Ureter (tissue), 1 donor: ENCODE measurements at regions not wholly inside any gene's neighbourhood (a gene's known extent, or its start where the extent isn't known, plus 50 kb on each side); places are given as distances from the start of the nearest gene placed in this dataset.
"Not testable (repeated sequence)": the region's sequence is repeated elsewhere in the genome, so short reads cannot be mapped to it uniquely, and the experiment has no call there.

Source experiments
- DNase-seq: peaks from one replicate; pipeline ENCODE4 v3.0.0-alpha.2; 2020; ENCODE audit warnings: low spot score
- donor health status: DM: yes; HTN: yes; CAD: no.

DNA sequence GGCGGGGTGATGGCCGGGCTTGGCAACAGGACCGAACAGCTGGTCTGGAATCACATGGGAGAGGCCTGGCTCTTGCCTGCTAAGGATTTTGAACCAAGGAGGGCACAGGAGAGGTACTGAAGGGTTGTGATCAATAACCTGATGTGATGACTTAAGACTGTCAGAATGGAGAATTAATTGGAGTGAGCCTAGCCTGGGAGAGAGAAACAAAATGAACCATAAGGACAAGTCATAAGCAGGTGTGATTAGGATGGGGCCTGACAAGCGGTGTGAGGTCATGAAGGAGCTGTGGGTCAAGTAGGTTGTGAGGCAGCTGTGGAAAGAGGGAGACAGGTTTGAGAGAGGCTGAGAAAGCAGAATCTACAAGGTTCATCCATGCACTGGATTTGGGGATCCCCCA lies 104.6 kb downstream of the MED10 start:
- no peak for DNase-seq

DNA sequence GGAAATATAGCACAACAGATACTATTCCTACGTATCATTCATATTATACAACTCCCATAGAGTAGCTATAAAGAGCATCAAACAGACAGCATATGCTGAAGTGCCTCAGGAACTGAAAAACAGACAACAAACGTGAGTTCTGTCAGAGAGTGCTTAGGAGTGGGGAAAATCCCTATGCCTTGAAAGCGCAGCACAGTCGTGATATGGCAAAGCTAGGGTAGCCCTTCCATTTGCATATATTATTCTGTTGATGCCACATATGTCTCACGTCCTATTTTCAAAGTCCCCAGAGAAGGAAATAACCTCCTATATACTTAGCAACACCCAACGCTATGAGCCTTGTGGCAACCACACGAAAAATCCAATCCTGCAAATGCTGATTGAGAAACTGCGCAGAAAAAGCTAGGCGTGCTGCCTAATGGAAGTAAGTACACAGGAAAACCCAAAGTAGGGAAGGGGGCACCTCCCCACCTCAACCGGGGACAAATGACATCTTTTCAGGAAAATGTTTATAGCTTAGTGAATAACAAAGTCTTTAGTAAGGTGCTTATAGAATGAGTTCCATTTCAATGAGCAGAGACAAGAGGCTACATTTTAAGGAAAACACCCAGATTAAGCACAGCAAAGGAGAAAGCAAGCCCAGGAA lies 105.1 kb downstream of the MED10 start:
- no peak for DNase-seq

DNA sequence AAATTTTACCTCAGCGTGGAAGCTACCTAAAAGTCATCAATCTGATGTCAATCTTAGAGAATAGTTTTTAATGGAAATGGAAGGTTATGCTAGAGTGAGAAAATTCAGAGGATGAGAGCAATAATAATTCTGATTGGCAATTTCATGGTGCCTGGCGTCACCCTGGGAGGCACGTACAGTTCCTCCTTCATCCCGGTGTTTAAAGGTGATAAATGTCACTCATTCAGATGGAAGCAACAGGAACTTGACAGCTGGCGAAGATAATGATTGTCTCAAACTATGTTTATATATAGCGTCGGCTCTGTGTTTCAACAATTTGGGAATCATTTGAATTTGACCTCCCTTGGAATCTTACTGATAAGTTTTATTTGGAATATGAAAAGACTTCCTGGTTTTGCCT lies 108.4 kb downstream of the MED10 start:
- no peak for DNase-seq

DNA sequence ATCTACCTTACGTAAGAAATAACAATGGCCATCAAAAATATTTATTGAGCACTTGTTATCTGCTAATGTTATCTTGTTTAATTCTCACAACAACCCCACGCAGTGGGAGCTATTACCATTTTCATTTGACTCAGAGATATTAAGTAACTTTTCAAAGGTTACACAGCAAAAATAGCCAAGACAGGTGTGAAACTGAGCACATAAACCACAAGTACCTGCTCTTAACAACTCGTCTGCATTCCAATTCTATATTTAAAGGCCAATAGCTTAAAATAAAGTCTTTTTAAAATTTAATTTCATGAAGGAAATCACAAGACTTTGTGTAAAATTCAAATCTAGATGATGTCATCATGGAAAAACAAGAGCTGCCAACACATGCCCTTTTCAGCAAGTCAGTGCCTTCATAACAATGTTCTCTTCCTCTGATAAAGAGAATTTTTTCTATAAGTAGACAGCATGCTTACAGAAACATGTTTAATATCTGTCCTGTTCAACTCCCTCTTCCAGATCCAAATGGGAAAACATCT lies 111.6 kb downstream of the MED10 start:
- no peak for DNase-seq

DNA sequence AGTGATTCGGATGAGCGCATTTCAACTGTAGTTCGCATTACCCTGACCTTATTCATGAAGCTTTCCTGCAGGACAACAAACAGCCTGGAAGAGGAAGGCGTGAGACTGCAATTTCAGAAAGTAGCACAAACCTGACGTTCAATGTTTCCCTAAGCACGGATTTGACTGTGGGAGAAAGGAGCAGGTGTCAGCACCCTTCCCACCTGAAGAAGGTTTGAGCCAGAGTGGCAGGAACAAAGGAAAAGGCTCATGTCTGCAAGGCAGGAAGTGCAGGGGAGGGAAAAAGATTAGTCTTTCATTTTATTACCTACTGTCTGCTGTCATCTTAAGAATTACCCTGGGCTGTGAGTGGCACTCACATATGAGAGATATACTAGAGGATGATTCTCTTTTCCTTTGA lies 114.0 kb downstream of the MED10 start:
- DNase-seq = no peak

DNA sequence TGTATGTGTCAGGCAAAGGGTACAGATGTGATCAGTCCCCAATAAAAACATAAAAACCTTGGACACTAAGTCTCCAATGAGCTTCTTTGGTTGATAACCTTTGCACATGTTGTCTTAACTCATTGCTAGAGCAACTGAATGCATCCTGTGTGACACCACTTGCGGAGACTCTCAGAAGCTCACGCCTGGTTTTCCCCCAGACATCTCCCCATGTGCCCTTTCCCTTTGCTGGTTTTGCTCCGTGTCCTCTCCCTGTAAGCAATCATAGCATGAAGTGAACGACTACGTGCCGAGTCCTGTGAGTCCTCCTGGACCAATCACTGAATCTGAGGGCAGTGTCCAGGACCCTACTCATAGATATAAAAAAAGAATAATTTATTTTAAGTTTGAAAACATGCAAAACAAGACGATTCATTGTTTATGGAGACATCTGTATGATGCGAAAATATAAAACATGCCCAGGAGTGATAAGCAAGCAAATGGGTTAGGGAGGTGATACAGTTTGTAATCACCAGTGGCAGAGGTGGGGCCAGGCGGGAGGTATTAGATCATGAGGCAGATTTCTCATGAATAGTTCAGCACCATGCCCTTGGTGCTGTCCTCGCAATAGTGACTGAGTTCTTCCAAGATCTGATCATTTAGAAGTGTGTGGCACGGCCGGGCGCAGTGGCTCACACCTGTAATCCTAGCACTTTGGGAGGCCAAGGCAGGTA lies 115.5 kb downstream of the MED10 start:
- DNase-seq = no peak

DNA sequence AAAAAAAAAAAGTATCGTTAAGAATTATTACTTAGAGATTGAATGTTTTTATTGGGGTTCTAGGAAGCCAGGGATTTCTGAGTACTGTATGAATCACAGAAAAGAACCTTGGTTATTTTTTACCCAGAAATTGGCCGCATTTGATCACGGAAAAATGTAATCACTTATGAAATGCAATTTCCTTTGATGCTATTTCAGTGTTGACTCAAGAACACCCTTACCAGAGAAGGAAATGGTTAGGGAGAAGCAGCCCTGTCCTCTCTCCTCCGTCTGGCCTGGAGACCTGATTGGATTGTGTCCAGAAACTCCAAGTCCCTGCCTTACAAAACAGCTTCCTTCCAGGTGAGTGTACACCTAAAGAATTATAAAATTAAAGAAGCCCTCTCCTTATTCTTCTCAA lies 116.7 kb downstream of the MED10 start:
- DNase-seq = no peak

DNA sequence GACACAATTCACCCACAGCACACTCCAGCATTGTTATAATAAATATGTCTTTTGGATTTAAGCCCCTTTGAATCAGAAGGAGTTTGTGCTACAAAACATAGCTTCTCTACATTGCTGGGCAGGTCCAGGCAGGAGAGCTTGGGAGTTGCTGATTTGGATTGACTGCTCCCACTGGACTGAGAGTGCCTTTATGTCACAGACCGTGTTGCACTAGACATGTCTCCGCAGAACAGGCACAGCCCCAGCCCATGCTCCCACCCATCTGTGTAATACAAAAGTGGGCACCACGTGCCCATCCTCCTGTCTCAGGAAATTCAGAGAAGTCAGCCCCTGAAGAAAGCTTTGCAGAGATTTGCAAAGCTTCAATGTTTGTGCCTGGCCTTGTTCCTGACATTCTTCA lies 117.1 kb downstream of the MED10 start:
- no peak for DNase-seq

DNA sequence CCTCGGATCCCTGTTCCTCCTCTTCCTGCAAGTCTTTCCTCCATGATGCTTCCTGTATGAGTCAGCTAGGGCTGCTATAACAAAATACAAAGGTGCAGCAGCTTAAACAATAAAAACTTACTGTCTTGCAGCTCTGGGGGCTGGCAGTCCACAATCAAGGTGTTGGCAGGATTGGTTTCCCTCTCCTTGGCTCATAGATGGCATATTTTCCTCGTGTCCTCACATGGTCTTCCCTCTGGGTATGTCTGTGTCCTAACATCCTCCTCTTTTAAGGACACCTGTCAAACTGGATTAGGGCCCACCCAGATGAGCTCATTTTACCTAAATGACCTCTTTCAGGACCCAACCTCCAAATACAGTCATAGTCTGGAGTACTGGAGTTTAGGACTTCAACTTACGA lies 117.5 kb downstream of the MED10 start:
- no peak for DNase-seq

DNA sequence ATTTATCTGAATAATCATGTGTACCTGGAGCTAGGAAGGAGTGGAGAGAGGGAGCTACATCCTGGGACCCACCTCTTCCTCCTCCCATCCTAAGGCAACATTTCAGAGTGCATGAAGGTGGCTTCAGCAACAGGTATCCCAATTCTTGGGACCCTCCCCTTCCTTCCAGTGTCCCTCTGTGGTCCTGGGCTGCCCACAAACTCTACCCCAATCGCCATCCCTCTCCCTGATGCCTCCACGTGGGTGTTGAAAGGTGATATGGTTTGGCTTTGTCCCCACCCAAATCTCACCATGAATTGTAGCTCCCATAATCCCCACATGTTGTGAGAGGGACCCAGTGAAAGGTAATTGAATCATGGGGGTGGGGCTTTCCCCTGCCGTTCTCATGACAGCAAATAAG lies 121.4 kb downstream of the MED10 start:
- no peak for DNase-seq

DNA sequence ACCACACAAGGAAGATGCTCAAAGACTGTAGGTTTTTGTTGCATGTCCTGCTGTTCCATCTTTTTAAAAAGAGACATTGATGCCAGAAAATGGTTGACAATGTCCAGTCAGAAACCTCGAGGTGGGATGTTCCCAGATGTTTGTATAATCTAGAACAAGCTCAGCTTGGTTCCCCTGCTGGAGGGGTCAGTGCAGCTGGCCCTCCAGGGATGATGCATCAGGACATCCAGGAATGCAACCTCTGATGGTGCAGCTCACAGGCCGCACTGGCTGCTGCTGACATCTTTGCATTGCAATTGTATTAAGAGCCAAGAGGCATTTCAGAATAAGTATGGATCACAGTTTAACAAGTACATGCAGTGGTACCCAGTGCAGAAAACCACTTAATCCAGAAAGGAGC lies 122.4 kb downstream of the MED10 start:
- DNase-seq = no peak

DNA sequence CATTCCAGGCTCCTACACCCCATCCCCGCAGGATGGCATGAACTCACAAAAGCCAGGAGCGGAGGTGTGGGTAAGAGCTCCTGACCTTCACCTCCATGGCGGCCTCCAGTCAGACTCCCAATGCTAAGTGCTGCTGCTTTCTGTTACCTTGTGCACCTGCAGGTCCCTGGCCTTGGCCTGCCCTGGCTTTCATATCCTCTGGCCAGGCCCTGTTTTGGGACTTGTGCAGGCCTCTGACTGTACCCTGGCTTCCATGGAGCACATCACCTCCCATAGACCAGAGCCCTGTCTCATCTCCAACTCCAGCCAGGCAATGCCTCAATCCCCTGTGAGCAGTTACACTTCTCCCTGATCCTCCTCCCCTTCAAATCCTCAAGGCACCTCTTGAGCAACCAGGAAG lies 124.5 kb downstream of the MED10 start:
- DNase-seq = no peak

DNA sequence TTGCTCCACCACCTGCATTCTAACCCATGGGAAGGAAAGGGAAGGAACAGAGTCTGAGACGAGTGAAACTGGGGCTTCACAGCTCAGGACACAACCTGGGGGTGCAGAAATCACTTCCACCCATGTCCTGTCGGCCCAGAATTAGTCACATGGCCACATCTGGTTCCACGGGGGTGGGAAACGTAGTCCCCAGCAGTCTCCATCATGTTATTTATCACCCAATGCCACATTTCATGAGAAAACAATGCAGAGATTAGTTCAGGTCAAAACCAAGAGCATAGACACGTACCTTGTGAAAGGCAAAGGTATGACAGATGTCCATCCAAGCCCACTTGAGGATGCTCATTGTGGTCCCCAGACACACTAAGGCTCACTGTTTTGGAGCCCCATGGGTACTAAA lies 125.1 kb downstream of the MED10 start:
- no peak for DNase-seq

DNA sequence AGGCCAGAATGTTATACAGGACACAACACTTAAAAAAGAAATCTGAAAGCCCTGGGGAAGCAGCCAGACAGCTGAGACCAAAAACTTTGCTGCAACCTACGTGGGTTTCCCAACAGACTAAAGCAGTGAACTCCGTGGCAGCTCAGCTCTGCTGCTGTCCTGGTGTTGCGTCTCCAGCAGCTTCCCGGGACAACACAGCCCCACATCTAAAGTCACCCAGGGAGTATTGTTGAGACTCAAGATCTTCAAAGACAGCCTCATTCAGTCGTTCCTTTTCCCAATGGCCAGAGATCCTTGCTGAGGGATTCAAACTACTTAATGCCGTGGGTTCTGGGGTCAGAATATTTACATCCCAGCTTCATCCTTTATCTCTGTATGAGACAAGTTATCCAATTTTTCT lies 125.8 kb downstream of the MED10 start:
- DNase-seq = no peak

DNA sequence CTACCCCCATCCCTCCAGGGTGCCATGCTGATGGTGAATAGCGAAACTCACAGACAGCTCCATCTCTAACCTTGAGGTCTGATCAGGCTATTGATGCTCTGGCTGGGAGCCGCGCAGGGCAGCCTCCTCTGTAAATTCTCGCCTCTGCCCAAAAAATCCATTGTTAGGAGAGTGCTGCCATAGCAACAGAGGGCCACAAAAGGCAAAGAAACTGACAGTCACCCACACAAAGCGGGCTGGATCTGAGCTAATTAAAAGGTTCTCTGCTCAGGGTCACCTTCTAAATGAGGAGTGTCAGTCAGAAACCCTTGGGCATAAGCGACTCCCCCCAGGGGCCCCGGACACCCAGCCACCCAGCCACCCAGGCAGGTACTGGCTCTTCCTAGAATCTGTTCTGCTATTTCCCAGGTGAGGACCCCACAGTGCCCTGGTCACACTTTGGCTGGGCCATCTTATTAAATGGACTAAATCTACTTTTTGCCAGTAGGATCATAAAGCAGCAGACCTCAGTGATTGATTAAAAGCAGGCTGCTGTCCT lies 126.7 kb downstream of the MED10 start:
- no peak for DNase-seq

DNA sequence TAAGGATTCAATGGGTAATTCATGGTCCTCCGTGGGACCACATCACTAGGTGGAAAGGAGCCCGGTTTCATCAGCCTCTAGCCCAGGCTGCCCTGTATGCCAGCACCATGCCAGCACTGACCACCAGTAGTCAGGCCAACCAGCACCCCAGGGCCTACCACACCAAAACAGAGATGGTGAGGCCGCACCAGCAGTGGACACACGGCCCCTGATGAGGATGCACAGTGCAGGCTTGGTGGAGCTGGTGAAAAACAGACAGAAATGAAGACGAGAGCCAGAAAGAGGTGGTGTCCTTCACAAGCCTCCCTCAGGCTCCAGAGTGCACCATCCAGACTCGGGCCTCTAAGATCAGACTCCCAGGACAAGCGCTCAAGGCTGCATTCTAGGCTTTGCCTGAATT lies 128.2 kb downstream of the MED10 start:
- DNase-seq = no peak

DNA sequence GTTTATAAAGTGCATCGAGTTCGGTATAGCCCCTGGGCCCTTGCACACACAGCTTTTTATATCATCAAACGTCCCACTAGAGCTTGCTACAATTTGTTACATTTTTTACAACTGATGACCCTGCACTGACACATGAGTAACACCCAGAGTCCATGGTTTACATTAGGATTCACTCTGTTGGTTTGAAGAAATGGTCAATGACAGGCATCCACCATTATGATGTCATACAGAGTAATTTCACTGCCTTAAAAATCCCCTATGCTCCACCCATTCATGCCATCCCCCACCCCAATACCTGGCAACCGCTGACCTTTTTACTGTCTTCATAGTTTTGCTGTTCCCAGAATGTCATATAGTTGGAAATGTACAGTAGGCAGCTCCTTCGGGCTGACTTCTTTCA lies 130.2 kb downstream of the MED10 start:
- no peak for DNase-seq

DNA sequence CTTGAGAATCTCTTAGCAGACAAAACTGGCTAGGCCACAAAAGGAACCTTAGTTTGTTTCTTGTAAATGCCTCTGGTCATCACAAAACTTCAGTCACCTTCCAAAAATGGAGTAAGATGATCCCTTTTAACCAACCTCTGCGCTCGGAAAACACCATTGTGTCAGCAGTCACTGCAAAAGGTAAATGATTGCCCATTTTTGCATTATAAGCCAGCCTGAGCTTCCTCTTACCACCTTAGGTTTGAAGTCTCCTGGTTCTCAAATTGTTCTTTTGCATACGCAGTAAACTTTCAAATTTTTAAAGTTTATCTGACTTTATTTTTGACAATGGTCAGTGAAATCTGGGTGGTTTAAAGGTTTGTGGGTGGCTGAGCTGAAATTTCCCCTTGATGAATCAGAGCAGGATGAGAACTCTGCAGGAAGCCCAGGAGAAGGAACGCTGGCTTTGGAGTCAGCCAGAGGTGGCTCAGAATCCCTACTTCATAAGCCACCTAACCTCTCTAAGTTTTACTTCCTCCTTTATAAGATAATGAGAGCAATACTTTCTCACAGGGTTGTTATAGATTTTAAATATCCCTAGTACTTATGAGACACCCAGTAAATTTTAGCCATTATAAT lies 131.4 kb downstream of the MED10 start:
- no peak for DNase-seq

DNA sequence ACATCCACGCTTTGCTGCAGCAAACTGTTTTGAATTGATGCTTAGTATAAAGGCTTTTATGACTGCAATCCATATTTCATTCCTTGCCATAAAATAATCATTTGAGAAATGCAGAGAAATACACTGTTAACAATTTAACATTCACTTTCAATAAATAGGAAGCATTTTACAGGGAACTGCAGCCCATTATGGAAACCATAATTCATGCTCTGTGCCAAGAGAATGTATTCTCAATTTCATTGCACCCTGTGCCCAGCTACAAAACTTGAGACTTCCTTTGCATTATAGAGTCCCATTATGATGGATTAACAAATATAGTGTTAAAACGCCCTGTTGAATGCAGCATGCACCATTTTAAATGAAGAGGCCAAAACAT lies 134.0 kb downstream of the MED10 start:
- DNase-seq = no peak

DNA sequence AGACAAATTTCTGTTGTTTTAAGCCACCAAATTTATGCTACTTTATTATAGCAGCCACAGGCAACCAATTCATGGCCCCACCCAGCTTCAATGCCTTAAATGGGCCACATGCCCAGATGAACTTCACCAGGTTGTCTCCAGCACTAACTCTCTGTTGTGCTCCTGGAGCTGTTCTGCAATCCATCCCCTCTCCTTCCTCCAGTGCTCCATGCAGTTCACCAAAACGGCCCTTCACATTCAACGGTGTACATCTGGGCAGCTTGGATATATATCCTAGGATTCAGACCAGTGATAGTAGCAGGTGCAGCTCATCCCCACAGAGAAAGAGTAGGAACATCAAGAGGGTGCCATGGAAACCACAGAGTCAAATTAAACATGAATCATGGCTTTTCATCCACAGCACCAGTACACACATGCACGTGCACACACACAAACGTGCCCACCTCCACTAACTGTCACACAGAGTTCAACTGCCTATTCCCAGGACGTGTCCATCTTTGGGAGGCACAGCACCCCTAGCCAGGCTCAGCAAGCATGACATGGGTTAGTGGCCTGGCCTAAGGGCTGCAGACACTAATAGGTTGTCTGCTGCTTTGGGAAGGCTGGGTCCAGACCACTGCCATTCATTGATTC lies 134.5 kb downstream of the MED10 start:
- DNase-seq = no peak

DNA sequence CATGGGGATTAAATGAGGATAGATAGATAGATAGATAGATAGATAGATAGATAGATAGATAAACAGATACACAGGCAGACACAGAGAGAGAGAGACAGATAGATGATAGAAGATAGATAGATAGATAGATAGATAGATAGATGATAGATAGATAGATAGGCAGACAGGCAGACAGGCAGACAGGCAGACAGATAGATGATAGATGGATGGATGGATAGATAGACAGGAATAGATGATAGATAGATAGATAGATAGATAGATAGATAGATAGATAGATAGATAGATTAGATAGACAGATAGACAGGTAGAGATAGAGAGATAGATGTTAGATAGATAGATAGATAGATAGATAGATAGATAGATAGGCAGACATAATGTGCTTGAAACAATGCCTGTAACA lies 137.3 kb downstream of the MED10 start:
- not testable (repeated sequence) for DNase-seq

DNA sequence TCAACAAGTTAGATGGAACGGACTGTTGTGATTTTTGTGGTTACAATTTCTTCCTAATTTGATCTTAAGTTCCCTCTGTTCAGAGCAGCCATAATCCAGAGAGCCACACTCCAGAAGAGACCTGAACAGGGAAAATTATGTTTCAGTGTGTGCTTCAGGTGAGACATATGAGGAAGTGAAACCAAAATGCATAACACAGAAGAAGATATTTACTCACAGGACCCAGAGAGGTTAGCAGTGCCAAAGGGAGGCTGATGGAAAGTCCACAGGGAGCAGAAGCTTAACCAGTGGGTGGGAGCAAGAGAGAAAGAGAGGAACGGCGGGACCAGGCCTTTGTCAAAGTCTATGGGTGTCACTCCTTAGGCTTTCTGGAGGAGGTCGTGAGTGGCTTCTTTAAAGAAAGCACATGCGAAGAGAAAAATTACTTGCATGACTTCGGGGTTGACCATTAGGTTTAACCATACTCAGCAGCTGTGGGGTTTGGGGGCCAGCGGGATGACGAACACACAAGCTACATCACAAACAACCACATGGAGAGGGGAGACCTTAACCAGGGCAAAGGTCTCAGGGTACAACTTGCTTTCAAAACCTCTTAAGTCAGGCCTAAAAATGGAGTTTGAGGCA lies 141.4 kb downstream of the MED10 start:
- DNase-seq = no peak
